ENCODE measurements at regions not wholly inside any gene's neighbourhood (a gene's known extent, or its start where the extent isn't known, plus 50 kb on each side); places are given as distances from the start of the nearest gene placed in this dataset.
"Not testable (repeated sequence)": the region's sequence is repeated elsewhere in the genome, so short reads cannot be mapped to it uniquely, and the experiment has no call there.

GRCh38 chr4:79850626-79851025 is 222.4 kb downstream of the ANTXR2 start:
- intact Hi-C loops (cut with DNase I): no loop called here
- no peak for DNase-seq (ENCODE audit: low spot score)

- DNase-seq (ENCODE audit: low spot score): no peak
- intact Hi-C loops (cut with DNase I): no loop called here
These were observed 224.7 kb downstream of the ANTXR2 start for GRCh38 chr4:79848329-79848728.

- intact Hi-C loops (cut with DNase I): no loop called here
- no peak for DNase-seq (ENCODE audit: low spot score)
These were observed 225.6 kb downstream of the ANTXR2 start for GRCh38 chr4:79847411-79847810.

GRCh38 chr4:79842162-79842561 is 230.9 kb downstream of the ANTXR2 start:
- DNase-seq (ENCODE audit: low spot score): no peak
- intact Hi-C loops (cut with DNase I): no loop called here

- no peak for DNase-seq (ENCODE audit: low spot score)
- intact Hi-C loops (cut with DNase I): no loop called here
These were observed 239.2 kb downstream of the ANTXR2 start for GRCh38 chr4:79833857-79834256.

- intact Hi-C loops (cut with DNase I): no loop called here
These were observed 241.1 kb downstream of the ANTXR2 start for GRCh38 chr4:79831701-79832514.

GRCh38 chr4:79831119-79831528 is 241.9 kb downstream of the ANTXR2 start:
- intact Hi-C loops (cut with DNase I): no loop called here
- DNase-seq (ENCODE audit: low spot score): no peak

More at GRCh38 chr4:79831701-79832514, 241.1 kb downstream of the ANTXR2 start:
- no peak for DNase-seq (ENCODE audit: low spot score)

GRCh38 chr4:79827283-79827682 is 245.7 kb downstream of the ANTXR2 start:
- no peak for DNase-seq (ENCODE audit: low spot score)
- intact Hi-C loops (cut with DNase I): no loop called here

- intact Hi-C loops (cut with DNase I): no loop called here
- no peak for DNase-seq (ENCODE audit: low spot score)
These were observed 249.8 kb downstream of the ANTXR2 start for GRCh38 chr4:79823148-79823763.

GRCh38 chr4:79820427-79820826 is 252.6 kb downstream of the ANTXR2 start:
- intact Hi-C loops (cut with DNase I): no loop called here

GRCh38 chr4:79807933-79808332 is 265.1 kb downstream of the ANTXR2 start:
- intact Hi-C loops (cut with DNase I): not testable (repeated sequence)

More at GRCh38 chr4:79820427-79820826, 252.6 kb downstream of the ANTXR2 start:
- no peak for DNase-seq (ENCODE audit: low spot score)

GRCh38 chr4:79798047-79798446 is 275.0 kb downstream of the ANTXR2 start:
- intact Hi-C loops (cut with DNase I): no loop called here
- DNase-seq (ENCODE audit: low spot score): no peak

More at GRCh38 chr4:79807933-79808332, 265.1 kb downstream of the ANTXR2 start:
- DNase-seq (ENCODE audit: low spot score): not testable (repeated sequence)

GRCh38 chr4:79796948-79797347 is 276.1 kb downstream of the ANTXR2 start:
- intact Hi-C loops (cut with DNase I): no loop called here
- DNase-seq (ENCODE audit: low spot score): no peak

GRCh38 chr4:79788884-79789283 is 284.1 kb downstream of the ANTXR2 start:
- no peak for DNase-seq (ENCODE audit: low spot score)
- intact Hi-C loops (cut with DNase I): no loop called here

- no peak for DNase-seq (ENCODE audit: low spot score)
- intact Hi-C loops (cut with DNase I): no loop called here
These were observed 292.9 kb downstream of the ANTXR2 start for GRCh38 chr4:79780129-79780528.

GRCh38 chr4:79772510-79772909 is 300.5 kb downstream of the ANTXR2 start:
- DNase-seq (ENCODE audit: low spot score): no peak
- intact Hi-C loops (cut with DNase I): no loop called here

- intact Hi-C loops (cut with DNase I): no loop called here
- DNase-seq (ENCODE audit: low spot score): no peak
These were observed 308.9 kb downstream of the ANTXR2 start for GRCh38 chr4:79764120-79764519.

GRCh38 chr4:79763486-79764075 is 309.4 kb downstream of the ANTXR2 start:
- intact Hi-C loops (cut with DNase I): no loop called here
- no peak for DNase-seq (ENCODE audit: low spot score)

- no peak for DNase-seq (ENCODE audit: low spot score)
- intact Hi-C loops (cut with DNase I): no loop called here
These were observed 313.2 kb downstream of the ANTXR2 start for GRCh38 chr4:79759793-79760192.

- intact Hi-C loops (cut with DNase I): no loop called here
- no peak for DNase-seq (ENCODE audit: low spot score)
These were observed 315.4 kb downstream of the ANTXR2 start for GRCh38 chr4:79757600-79757999.

Data from posterior vena cava (tissue), 2 donors.